ENCODE measurements at regions not wholly inside any gene's neighbourhood (a gene's known extent, or its start where the extent isn't known, plus 50 kb on each side); places are given as distances from the start of the nearest gene placed in this dataset.

DNA sequence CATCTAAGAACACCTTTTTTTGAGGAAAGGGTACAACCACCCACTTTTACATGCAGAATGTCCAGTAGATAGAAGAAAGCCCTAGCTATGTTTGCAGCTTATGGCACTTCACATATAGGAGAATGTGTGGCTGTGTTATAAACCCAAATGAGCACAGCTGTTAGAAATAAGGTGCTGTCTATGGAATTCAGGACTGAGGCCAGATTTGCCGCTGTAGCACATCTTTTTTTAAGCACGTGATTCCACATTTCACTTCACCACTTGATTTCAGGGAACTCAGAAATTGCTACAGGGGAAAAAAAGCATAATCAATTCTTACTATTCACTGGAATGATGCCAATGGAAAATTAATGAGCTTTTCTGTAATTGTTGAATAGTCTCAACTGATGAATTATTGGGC lies 147.2 kb upstream of the ADAMTS5 start:
- H3K4me1 Mint-ChIP-seq: no peaks in the 10 kb centered on the region
- ChIA-PET CTCF (no interaction called here), POLR2A (no interaction called here)
- H3K27ac Mint-ChIP-seq: no peak overlapping the region
- Histone ChIP-seq H3K9ac (ENCODE audit: low read length) (no peak overlapping the region), H3K36me3 (replicated peaks in 1 of 2; ENCODE audit: control extremely low read depth in 1 of 2, control insufficient read depth in 1 of 2, extremely low read depth in 1 of 2, insufficient read depth in 2 of 2, low read length in 1 of 2) (no peaks in the 10 kb centered on the region), H3K27me3 (replicated peaks in 1 of 4; ENCODE audit: control extremely low read depth in 1 of 4, control insufficient read depth in 3 of 4, insufficient read depth in 4 of 4, low read length in 3 of 4) (no peaks in the 10 kb centered on the region), H4K20me1 (ENCODE audit: control insufficient read depth, insufficient read depth, low read length, poor library complexity, severe bottlenecking) (no peaks in the 10 kb centered on the region), H2AFZ (ENCODE audit: insufficient read depth, low read depth, low read length, poor library complexity, severe bottlenecking) (no peak overlapping the region), H3K4me3 (ENCODE audit: control extremely low read depth in 1 of 5, extremely low read depth in 1 of 5, insufficient read depth in 1 of 5, low read depth in 2 of 5, low read length in 4 of 5) (no peak overlapping the region), H3K9me3 (ENCODE audit: control extremely low read depth in 1 of 3, control insufficient read depth in 2 of 3, insufficient read depth in 1 of 3, low read length in 2 of 3) (no peaks in the 10 kb centered on the region), H3K4me2 (replicated peaks; ENCODE audit: low read depth, low read length, poor library complexity, severe bottlenecking) (no peak overlapping the region), H3K4me1 (ENCODE audit: control insufficient read depth in 2 of 2, insufficient read depth in 2 of 2, low read length in 2 of 2) (no peaks in the 10 kb centered on the region), H3K27ac (ENCODE audit: low read length in 2 of 2) (no peak overlapping the region), H3K79me2 (ENCODE audit: control insufficient read depth, insufficient read depth, low read length) (no peaks in the 10 kb centered on the region)
- no peak overlapping the region for H3K4me3 Mint-ChIP-seq
- no peaks in the 10 kb centered on the region for H3K27me3 Mint-ChIP-seq
- DNase-seq: no peak
- no CpG with 5 or more reads among the region's 2 CpGs for WGBS (ENCODE audit: insufficient coverage)
- intact Hi-C loops (cut with micrococcal nuclease): no loop called here
- no peak for ATAC-seq (ENCODE audit: low read depth)
- peaks cover 5% of the 10 kb centered on the region for H3K9me3 Mint-ChIP-seq (ENCODE audit: insufficient read depth)
- TF ChIP-seq EZH2 (IDR thresholded peaks at IDR 0.05; ENCODE audit: borderline replicate concordance, insufficient read depth, low read depth, low read length, poor library complexity, severe bottlenecking): no peak
- TF ChIP-seq, protein P1, sequence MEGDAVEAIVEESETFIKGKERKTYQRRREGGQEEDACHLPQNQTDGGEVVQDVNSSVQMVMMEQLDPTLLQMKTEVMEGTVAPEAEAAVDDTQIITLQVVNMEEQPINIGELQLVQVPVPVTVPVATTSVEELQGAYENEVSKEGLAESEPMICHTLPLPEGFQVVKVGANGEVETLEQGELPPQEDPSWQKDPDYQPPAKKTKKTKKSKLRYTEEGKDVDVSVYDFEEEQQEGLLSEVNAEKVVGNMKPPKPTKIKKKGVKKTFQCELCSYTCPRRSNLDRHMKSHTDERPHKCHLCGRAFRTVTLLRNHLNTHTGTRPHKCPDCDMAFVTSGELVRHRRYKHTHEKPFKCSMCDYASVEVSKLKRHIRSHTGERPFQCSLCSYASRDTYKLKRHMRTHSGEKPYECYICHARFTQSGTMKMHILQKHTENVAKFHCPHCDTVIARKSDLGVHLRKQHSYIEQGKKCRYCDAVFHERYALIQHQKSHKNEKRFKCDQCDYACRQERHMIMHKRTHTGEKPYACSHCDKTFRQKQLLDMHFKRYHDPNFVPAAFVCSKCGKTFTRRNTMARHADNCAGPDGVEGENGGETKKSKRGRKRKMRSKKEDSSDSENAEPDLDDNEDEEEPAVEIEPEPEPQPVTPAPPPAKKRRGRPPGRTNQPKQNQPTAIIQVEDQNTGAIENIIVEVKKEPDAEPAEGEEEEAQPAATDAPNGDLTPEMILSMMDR (IDR thresholded peaks at IDR 0.05): no peak

DNA sequence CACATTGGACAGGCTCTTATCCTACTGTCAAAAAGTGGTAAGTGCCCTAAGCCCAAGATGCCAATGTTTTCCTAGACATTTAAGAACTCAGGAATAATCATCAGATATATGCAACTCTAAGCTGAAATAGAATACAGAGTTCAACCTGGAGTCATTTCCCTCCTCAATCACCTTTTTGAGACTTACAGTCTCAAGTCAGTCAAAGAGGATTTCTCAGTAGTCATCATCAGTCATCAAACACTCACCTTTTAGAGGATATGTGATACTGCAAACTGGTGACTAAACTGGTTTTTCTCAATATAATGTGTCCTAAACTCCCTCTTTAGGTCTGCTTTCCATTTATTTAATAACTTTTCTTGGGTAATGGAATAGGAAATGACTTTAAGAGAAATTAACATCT lies 145.3 kb upstream of the ADAMTS5 start:
- TF ChIP-seq EZH2 (IDR thresholded peaks at IDR 0.05; ENCODE audit: borderline replicate concordance, insufficient read depth, low read depth, low read length, poor library complexity, severe bottlenecking): no peak
- TF ChIP-seq, protein P1 (IDR thresholded peaks at IDR 0.05): no peak
- CTCF ChIA-PET: no interaction called here

More for the DNA sequence above, 145.3 kb upstream of the ADAMTS5 start:
- peaks cover 3% of the 10 kb centered on the region for H3K9me3 Mint-ChIP-seq (ENCODE audit: insufficient read depth)
- Histone ChIP-seq H2AFZ (ENCODE audit: insufficient read depth, low read depth, low read length, poor library complexity, severe bottlenecking) (no peak overlapping the region), H3K27me3 (replicated peaks in 1 of 4; ENCODE audit: control extremely low read depth in 1 of 4, control insufficient read depth in 3 of 4, insufficient read depth in 4 of 4, low read length in 3 of 4) (no peaks in the 10 kb centered on the region), H3K27ac (ENCODE audit: low read length in 2 of 2) (no peak overlapping the region), H3K9ac (ENCODE audit: low read length) (no peak overlapping the region), H4K20me1 (ENCODE audit: control insufficient read depth, insufficient read depth, low read length, poor library complexity, severe bottlenecking) (no peaks in the 10 kb centered on the region), H3K4me1 (ENCODE audit: control insufficient read depth in 2 of 2, insufficient read depth in 2 of 2, low read length in 2 of 2) (no peaks in the 10 kb centered on the region), H3K4me3 (ENCODE audit: control extremely low read depth in 1 of 5, extremely low read depth in 1 of 5, insufficient read depth in 1 of 5, low read depth in 2 of 5, low read length in 4 of 5) (no peak overlapping the region), H3K4me2 (replicated peaks; ENCODE audit: low read depth, low read length, poor library complexity, severe bottlenecking) (no peak overlapping the region), H3K36me3 (replicated peaks in 1 of 2; ENCODE audit: control extremely low read depth in 1 of 2, control insufficient read depth in 1 of 2, extremely low read depth in 1 of 2, insufficient read depth in 2 of 2, low read length in 1 of 2) (no peaks in the 10 kb centered on the region), H3K79me2 (ENCODE audit: control insufficient read depth, insufficient read depth, low read length) (no peaks in the 10 kb centered on the region), H3K9me3 (ENCODE audit: control extremely low read depth in 1 of 3, control insufficient read depth in 2 of 3, insufficient read depth in 1 of 3, low read length in 2 of 3) (no peaks in the 10 kb centered on the region)
- ATAC-seq (ENCODE audit: low read depth) (no peak), DNase-seq (no peak)
- H3K27ac Mint-ChIP-seq: no peak overlapping the region
- intact Hi-C loops (cut with micrococcal nuclease): no loop called here
- POLR2A ChIA-PET: no interaction called here
- H3K4me1 Mint-ChIP-seq: no peaks in the 10 kb centered on the region
- no peak overlapping the region for H3K4me3 Mint-ChIP-seq
- no peaks in the 10 kb centered on the region for H3K27me3 Mint-ChIP-seq
